ENCODE measurements at regions not wholly inside any gene's neighbourhood (a gene's known extent, or its start where the extent isn't known, plus 50 kb on each side); places are given as distances from the start of the nearest gene placed in this dataset.

DNA sequence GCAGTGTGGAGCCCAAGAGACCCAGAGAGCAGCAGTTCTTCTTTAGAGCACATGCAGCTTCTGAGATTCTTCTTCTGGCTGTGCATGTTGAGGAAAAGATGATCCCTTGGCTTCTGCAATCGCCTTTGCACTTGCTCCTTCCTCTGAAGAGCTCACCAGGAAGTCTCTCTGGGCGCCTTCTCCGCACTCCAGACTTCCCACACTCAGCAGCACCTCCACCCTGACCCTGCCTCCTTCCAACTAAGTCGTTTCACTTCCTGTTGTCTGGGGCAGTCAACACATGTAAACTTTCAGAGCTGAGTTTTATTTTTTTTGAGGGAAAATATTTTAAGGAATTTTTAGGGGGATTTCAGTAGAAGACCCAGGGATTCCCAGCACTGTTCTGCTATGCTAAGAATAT, 73.4 kb upstream of the F3 start:
- no peak for DNase-seq

DNA sequence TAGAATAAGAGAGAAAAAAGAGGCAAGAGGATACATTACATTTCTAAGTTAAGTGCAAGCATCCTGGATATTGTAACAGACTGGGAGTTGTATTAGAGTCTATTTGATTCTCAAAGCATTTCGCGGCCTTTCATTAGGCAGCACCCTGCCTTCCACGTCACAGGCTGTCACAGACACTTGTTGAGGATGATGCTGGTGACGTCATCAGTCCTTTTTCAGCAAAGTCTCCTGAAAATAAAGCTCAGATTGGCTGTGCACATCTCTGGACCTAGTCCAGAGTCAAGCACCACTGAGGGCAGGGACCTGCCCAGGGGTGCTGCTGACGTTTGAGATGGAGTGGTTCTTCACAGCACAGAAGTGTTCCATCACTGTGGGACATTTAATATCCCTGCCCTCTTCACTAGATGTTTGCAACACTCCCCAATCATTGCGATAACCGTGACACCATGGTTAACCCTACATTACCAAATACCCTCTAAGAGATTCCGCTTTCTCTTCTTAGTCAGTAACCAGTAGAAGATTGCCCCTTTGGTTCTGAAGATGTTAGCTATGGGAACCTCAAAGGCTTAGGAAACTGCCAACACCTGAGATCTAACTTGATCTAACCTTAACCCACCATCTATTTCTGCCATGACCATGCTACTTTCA, 72.7 kb upstream of the F3 start:
- no peak for DNase-seq

DNA sequence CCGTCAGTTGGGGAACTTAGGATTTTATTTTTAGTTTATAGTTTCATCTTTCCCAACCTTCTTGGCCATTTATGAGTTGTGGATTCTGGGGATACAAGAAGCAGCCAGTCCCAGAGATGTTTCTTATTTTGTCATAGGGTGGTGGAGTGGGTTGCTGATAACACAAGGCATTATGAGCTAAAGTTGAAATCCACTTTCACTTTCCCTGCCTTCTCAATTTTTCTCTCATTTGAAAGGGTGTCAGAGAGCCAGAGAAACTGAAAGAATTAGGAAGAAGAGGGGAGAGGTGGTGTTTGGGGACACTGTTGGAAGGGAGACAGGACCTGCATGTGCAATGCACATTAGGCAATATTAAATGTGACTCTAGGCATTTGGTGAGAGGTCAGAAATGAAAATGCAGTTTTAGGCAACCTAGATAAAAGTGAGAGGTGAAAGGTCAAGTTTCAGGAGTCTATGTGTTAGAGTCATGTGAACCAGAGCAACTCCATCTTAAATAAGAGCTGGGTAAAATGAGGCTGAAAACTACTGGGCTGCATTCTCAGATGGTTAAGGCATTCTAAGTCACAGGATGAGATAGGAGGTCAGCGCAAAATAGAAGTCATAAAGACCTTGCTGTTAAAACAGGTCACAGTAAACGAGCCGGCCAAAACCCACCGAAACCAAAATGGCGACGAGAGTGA, 71.1 kb upstream of the F3 start:
- no peak for DNase-seq

DNA sequence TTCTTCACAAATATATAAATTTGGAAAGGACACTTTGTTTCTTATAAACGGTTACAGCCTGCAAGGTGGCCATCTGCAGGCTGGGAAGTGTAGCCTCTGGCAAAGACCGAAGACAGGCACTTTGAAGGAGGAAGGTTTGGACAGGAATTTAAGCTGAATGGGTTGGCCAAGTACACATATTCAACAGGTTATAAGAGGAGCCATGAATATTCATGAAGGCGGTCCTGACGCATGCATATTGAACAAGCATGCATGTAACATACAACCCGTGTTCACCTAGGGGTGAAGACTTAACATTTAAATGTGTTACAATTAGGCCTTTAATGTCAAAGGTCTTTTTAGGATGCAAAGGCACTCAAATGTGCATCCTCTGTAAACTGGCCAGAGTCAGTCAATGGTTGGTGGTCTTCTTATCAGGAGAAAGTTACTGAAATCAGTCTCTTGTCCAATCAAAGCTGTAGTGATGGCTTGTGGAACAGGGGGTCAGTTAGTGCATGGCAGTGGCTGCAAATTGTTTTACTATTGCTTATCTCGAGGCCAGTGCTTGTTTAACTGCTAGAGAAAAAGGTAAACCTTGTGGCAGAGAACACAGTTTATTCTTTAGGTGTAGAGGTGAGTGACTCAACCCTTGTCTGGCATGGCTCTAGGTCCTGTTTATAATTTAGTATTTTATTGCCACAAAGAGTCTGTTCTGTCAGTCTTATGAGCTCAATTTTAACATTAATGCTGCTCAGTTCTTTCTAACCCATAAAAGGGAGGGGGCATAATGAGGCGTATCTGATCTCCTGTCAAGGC, 70.3 kb upstream of the F3 start:
- no peak for DNase-seq

DNA sequence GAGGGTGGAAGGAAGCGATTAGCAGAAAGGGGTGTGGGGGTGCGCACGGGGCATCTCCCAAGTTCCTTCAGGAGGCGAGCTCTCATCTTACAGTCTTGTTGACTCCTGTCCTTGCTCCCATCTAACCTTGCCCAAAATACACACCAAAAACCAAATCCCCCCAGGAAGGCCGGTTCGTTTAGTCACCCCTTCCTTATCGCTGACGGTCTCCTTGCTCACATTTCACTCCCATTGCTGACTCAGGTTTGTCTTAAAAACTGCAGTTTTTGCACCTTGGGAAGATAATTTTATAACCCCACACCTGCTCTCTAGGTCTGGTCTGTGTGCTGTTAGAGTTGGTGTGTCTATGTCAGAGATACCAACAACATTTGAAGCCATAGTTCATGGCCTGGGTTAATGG, 68.1 kb upstream of the F3 start:
- no peak for DNase-seq

DNA sequence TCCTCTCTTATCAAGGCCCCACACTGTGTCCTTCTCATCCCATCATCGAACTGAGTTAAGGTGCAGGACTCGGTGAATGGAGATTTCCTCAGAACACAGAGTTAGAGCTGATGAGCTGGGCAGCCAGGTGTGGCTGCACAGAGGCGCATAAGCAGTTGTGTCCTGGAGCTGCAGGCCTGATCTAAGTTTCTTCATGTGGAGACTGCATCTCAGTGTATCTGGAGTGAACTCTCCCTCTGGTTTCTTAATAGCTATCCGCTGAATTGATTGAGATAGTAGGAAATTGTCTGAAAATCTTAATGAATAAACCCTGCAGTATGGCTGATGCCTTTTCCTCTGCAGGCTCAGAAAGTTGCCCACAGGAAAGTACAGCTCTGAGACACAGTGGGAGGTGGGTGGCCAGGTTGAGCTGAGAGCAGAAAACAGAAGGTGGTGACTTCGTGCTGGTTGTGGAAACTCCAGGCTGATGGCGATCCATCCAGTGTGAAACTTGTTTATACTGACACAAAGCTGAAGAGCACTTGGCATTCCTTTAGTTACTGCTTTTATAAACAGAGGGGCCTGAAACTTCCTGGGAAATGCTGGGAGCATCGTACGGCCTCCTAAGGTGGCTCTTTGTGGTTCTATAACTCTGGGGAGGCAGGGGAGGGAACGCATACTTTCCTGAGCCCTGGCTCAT, 67.4 kb upstream of the F3 start:
- DNase-seq: no peak

DNA sequence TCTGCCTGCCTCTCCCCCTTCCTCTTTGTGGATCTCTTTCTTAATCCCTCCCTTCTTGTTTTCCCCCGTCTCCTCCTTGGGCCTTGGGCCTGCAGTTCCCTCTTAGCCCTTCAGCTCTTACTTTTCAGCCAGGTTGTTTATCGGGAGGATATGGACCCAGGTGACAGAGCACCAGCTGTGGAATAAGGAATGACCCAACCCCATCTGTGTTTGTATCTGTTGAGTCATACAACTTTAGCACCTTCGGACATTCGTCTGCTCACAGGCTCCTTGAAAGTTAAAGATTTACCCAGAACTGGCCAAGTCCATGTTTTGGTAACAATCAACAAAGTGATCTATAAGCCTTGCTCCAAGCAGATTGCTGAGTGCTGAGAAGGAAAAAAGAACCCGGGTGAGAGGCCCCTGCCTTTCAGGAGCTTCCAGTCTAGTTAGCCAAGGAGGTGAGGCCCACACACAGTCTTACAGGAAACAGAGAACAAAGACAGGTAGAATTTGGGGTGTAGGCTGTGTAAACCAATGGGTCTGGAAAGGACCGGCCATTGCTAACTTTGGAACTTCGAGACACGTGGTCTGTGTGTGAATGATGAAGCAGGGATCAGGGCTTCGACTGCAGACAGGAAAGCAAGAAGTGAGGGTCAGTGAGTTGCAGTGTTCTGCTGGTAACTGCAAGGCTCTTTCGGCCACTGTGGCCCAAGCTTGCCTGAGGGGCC, 66.7 kb upstream of the F3 start:
- no peak for DNase-seq

DNA sequence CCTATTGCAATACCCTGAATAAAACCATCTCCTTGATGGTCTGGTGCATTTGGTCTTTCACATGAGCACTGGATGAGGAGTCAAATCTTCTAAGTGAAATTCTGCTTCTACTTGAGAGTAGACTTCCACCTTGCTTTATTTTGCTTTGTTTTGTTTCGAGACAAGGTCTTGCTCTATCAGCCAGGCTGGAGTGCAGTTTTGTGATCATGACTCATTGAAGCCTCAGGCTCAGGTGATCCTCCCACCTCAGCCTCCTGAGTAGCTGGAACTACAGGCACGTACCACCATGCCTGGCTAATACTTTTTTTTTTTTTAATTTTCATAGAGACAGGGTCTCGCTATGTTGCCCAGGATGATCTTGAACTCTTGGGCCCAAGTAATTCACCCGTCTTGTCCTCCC, 65.8 kb upstream of the F3 start:
- no peak for DNase-seq

DNA sequence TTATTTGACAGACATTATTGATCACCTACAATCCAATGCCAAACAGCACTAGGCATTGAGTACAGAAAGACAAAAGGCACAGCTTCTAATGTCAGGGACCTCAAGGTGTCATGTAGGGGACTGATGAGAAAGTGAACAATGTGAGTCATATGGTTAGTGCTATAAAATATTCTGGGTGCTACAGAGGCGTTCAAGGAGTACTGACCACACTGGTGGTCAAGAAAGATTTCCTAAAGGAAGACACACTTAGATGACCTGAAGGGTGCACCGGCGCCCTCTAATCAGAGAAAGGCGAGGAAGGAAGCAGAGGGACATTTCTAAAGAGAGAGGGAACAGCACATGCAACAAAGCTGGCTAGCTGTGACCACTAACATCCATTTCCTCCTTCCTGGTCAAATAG, 64.9 kb upstream of the F3 start:
- no peak for DNase-seq

DNA sequence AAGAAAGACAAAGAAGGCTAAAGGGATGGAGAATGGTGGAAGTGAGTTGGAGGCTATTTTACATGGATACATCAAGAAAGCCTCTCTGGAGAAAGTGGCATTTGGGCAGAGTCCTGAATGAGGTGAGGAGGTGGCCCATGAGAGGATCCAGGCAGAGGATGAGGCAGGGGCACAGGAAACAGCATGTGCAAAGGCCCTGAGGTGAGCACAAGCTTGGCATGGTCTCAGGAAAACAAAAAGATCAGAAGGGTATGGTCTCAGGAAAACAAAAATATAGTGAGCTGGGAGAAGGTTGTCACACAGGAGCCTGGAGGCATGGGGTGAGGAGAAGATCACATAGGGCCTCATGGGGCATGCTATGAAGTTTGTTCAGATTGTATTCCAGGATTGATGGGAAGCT, 62.1 kb upstream of the F3 start:
- no peak for DNase-seq

DNA sequence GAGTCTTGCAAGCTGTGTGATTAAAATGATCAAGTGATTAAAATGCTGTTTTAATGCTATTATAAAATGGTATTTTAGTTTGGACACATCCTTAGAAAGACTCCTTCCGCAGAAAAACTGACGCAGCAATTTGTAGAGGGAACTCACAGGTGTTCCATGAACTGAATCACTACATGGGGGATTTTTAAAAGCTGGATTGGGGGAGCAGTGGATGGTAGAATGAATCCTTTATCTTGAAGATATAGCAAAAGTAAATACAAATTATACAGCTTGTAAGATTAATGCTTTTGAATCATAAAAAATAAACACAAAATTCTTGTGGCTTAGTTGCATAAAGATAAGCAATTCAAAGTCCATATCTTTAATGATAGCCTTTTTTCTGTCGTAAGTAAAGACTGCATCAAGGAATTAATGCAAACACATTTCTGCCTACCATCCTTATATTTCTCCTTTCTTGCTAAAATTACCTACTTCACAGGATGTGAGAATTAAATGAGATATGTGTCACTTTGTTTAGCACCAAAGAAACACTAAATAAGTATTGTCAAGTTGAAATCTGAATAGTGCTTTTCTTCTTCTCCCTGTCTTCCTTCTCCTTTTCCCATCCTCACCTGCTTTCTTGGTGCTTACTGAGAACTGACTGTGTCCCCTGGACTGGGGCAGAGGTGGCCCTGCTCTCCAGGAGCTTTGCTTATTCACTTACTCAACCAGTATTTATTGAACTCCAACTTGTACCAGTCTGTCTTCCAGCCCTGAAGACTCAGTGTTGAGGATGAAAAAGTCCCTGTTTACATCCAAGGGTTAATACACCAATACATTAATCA, 61.5 kb upstream of the F3 start:
- no peak for DNase-seq

DNA sequence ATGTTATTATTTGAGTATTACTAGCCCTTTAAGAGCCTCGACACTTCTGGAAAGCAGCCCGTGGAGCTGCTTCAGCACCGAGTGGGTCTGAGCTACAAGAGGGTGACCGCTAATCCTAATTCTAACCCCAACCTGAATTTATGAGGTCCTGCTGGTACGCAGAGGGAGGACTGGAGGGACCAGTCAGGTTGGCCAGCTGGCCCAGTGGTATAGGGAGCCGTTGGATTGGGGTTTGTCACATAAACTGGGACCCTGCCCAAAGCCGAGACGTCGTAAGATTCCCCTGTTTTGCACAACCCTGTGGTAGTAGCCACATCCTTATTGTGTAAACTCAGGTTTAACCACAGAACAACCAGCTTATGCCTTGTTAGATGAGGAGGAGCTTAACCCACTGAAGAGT, 60.8 kb upstream of the F3 start:
- DNase-seq: no peak

DNA sequence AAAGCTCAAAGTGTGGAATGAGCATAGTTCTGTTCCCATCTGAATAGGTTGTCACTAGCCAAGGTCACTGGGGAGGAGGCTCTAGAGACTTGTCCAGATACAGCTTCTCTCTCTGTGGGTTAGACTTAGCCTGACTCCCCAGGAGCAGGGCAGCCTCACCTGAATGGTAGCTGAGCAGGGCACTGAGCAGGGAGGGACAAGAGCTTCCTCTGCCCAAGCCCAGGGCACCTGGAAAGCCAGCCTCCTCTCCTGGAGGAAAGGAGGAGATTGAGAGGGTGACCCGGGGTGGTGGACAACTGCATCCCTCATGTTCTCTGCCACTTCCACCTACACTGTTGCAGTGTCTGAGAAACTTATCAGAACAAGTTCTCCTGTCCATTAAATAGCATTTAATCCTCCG, 59.0 kb upstream of the F3 start:
- no peak for DNase-seq

DNA sequence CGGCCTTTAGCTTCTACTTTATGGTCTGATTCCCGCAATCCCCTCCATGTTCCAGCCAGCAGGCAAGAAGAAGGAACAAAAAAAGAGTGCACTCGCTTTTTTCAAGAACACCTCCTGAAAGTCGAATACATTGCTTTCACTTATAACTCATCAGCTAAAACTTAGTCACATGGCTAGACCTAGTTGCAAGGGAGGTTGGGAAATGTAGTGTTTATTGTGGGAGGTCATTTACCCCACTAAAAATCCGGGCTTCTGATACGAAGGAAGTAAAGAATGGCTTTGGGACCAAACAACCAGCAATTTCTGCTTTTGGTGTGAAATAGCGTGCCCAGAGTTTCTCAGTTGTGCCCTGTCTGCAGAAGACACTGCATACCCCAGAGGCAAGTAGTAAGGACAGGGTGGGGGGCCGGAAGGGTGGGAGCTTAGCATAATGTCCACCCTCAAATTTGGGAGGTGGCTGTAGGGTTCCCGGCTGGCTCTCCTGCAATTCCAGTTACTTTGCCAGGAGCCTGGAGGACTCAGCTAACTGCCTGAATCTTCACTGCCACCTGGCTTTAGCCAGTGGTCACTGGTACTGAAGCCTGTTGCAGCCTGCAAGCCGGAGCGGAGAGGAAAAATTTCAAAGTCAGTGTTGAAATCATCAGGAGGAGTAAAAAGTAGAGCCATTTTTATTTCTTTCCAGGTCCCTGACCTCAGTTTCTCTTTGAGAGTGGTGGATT, 57.7 kb upstream of the F3 start:
- no peak for DNase-seq

DNA sequence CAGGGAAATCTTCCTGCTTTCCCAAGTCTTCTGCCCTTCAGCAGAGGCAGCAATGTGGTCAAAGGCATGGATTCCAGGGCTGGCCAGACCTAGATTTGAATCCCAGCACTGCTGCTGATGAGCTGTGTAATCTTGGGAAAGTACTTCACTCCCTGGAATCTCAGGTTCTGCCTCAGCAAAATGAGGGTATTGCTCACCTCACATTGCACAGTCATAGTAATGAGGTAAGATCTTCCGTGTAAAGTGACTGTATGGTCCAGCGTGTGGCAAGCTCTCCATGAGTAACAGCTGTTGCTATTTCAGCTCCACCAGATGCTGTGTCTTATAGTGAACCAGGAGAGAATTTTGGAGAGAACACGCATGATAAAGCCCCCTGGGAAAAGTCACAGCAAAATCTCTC, 56.1 kb upstream of the F3 start:
- DNase-seq: peak; percentile 4

DNA sequence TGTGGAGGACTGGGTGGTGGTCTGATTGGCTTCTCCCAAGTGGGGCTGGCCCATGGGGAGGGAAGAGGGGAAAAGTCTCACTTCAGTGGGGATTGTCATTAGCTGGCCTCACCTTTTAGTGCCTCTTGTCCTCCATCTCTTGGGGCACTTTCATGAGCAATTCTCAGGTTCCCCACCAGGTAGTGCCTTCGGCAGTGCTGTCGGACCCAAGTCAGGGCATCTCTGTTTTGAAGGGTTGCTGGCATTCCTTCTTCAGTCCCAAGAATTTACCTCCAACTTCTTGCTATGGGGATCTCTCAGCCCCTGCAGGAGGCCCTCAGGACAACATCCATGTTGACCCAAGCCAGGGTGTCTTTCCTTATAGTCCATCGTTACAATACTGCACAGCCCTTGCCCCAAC, 54.7 kb upstream of the F3 start:
- no peak for DNase-seq

DNA sequence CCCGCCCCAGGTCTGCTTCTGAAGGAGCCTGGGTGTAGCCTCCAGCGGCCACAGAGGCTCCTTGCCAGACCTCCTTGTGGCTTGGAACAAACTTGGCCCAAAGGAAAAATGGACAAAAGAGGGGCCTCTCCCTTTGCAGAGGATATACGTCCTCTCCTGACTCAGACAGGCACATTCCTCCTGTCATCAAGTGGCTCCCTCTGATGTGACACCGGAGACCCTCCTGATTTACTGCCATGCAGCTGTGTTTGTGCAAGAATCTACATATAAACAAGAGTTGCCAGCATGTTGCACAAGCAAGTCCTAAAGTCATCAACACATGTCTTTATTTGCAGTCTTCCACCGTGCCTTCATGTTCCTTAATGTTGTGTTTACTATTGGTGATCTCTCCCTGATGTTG, 54.1 kb upstream of the F3 start:
- no peak for DNase-seq

DNA sequence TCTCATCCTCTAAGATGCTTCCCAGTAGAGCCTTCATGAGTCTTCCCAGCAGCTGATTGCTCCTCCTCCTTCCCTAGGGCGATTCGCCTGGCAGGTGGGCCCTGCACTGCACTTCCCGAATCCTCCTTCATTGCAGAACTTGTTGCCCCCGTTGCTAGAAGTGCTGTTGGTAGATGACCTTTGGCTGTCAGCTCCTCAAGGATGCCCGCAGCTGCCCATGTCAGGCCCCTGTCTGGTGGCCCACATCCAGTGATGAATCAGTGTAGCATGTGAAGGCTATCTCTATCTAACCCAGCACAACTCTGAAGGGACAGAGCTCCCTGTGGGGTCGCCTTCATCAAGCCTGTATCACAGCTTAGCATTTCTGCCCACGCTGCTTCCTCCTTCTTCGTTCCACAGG, 52.1 kb upstream of the F3 start:
- DNase-seq: no peak

DNA sequence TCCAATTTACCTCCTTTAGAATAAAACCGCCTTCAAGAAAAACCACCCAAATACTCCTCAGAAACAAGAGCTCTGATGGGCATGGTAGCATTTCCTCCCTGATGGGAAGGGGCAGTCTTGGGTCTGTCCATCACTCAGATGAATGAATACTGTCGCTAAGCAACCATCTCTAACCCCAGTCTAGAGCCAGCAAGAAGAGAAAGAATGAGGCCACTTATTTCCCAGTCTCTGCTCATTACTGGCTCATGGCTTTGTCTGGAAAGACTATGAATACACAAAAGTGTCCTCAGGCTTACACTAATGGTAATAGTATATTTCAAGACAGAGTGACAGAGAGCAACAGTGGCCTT, 51.0 kb upstream of the F3 start:
- no peak for DNase-seq

DNA sequence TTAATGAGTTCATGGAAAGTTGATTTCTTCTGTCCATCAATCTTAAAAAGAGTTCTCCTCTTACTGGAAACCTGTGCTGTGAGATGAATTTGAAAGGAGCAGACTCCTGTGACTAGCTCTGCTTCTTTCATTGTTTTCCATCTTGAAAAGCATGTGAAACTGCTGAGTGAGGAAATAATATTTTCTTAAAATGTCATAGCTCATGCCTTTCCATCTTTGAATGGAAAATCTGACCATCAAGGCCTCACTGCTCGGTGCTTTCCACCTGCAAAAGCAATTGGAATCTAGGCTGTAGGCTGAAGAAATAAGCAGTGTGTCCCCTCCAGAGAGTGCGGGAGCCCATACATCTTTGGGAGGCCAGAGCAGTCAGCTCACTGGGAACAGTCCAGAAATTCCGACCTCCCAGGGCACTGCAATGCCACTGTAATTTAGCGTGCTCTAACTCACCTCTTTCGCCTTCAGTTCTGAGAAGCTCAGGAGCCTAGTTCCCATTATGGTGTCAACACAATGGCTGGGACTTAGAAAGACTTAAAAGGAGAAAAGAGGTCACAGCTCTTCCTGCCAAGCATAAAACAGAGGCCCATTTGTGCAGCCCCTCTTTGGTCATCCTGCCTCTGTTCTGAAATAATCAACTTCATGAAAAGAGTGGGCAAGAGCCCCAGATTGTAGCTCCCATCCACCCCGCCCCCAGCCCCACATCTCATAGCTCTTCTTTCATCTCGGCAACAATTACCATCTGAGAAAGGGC, 50.4 kb upstream of the F3 start:
- no peak for DNase-seq

Data from NCI-H2171 treated with DMSO at 0.1 percent for 48 hours (cell line).